ENCODE measurements at regions not wholly inside any gene's neighbourhood (a gene's known extent, or its start where the extent isn't known, plus 50 kb on each side); places are given as distances from the start of the nearest gene placed in this dataset.

DNA sequence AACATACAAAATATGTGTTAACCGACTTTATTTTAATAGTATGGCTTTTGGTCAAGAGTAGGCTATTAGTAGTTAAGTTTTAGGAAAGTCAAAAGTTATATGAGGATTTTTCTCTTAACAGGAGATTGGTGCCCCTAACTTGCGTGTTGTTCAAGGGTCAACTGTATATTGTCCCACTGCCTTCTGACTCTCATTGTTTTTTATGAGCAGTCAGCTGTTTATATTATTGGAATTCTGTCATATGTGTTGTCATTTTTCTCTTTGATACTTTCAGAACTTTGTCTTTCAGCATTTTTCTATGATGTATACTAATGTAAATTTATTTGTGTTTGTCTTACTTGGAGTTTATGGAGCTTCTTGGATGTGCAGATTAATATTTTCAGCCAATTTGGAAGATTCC lies 142.1 kb upstream of the CMC1 start:
- H4K20me1 ChIP-seq (replicated peaks; ENCODE audit: control insufficient read depth, insufficient read depth, low read length) = no peaks in the 10 kb centered on the region
- H3K4me2 ChIP-seq (ENCODE audit: insufficient read depth, low read length) = no peak overlapping the region
- POLR2A ChIA-PET = no interaction called here
- TF ChIP-seq POU5F1 (IDR thresholded peaks at IDR 0.05; ENCODE audit: borderline replicate concordance, low read depth, low read length, partially characterized antibody) (no peak), DNMT1 (IDR thresholded peaks at IDR 0.05) (no peak), LARP7 (IDR thresholded peaks at IDR 0.05) (no peak), ZNF316 (IDR thresholded peaks at IDR 0.05) (peak; percentile 33; the same call in 1 of the 2 replicates), ZNF696 (CRISPR knock-in tag; conservative IDR thresholded peaks at IDR 0.05) (no peak)
- H3K27me3 ChIP-seq (ENCODE audit: control insufficient read depth in 2 of 2, insufficient read depth in 2 of 2, low read length in 2 of 2) = no peaks in the 10 kb centered on the region
- ATAC-seq = no peak
- no peak for FAIRE-seq
- no peak for DNase-seq (ENCODE audit: extremely low read depth in 1 of 4, low spot score in 3 of 4)
- in situ Hi-C loops (cut with MboI) = no loop called here
- no TSS peak for BruUV-seq (replicated peaks)
- H3K9ac ChIP-seq (ENCODE audit: insufficient read depth in 1 of 2, low read depth in 2 of 2, low read length in 2 of 2) = no peak overlapping the region
- H3K36me3 ChIP-seq (ENCODE audit: control insufficient read depth, insufficient read depth, low read length) = no peaks in the 10 kb centered on the region
- no peaks in the 10 kb centered on the region for H3K9me1 ChIP-seq (ENCODE audit: control insufficient read depth, insufficient read depth, low read length)
- H3K4me1 ChIP-seq (replicated peaks in 1 of 2; ENCODE audit: control insufficient read depth in 2 of 2, insufficient read depth in 2 of 2, low read length in 2 of 2) = no peaks in the 10 kb centered on the region
- no peak overlapping the region for H3K27ac ChIP-seq (ENCODE audit: extremely low read depth, low read depth, low read length)
- no peaks in the 10 kb centered on the region; the same call in 1 of the 2 replicates for H3K9me3 ChIP-seq (replicated peaks; ENCODE audit: control insufficient read depth, insufficient read depth, low read depth, low read length)
- WGBS (ENCODE audit: insufficient coverage, low coverage, missing lambda C conversion rate) = 0% methylated on average over 2 of the region's 2 CpGs
- no peak overlapping the region for H3K4me3 ChIP-seq
- no peak overlapping the region for H2AFZ ChIP-seq (ENCODE audit: low read depth, low read length)
- H3K79me2 ChIP-seq (ENCODE audit: control insufficient read depth, insufficient read depth, low read length) = no peaks in the 10 kb centered on the region
- CTCF ChIA-PET (ENCODE audit: low intra/inter-chr PET ratio) = no interaction called here
- intact Hi-C loops (cut with micrococcal nuclease) = no loop called here

DNA sequence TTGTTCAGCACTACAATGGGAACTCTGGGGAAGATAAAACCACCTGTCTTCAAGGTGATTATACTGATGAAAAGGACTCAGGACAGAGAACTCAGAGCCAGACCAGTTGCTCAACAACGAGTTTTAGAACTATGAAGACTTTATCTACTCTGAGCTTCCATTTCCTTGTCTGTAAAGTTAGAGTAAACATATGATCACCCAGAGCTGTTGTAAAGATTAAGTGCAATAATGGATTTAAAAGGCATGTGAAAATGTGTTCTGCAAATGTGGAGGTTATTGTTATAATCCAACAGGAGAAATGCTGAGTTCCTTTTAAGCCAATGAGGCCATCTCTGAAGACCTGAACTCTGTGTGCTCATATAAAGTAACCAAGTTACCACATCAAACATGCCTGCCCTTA lies 139.7 kb upstream of the CMC1 start:
- DNase-seq (ENCODE audit: extremely low read depth in 1 of 4, low spot score in 3 of 4) (no peak), ATAC-seq (no peak), FAIRE-seq (no peak)
- CTCF ChIA-PET (ENCODE audit: low intra/inter-chr PET ratio) = no interaction called here
- Histone ChIP-seq H3K9me1 (ENCODE audit: control insufficient read depth, insufficient read depth, low read length) (no peaks in the 10 kb centered on the region), H3K4me2 (ENCODE audit: insufficient read depth, low read length) (no peak overlapping the region), H3K27ac (ENCODE audit: extremely low read depth, low read depth, low read length) (no peak overlapping the region), H3K36me3 (ENCODE audit: control insufficient read depth, insufficient read depth, low read length) (no peaks in the 10 kb centered on the region), H3K9ac (ENCODE audit: insufficient read depth in 1 of 2, low read depth in 2 of 2, low read length in 2 of 2) (no peak overlapping the region), H3K9me3 (replicated peaks; ENCODE audit: control insufficient read depth, insufficient read depth, low read depth, low read length) (no peaks in the 10 kb centered on the region; the same call in 1 of the 2 replicates), H3K4me1 (replicated peaks in 1 of 2; ENCODE audit: control insufficient read depth in 2 of 2, insufficient read depth in 2 of 2, low read length in 2 of 2) (no peaks in the 10 kb centered on the region; a peak in 1 of 5 replicates), H4K20me1 (replicated peaks; ENCODE audit: control insufficient read depth, insufficient read depth, low read length) (no peaks in the 10 kb centered on the region), H3K79me2 (ENCODE audit: control insufficient read depth, insufficient read depth, low read length) (no peaks in the 10 kb centered on the region), H3K4me3 (no peak overlapping the region), H2AFZ (ENCODE audit: low read depth, low read length) (no peak overlapping the region), H3K27me3 (ENCODE audit: control insufficient read depth in 2 of 2, insufficient read depth in 2 of 2, low read length in 2 of 2) (no peaks in the 10 kb centered on the region)
- TF ChIP-seq ZNF347 (CRISPR knock-in tag; IDR thresholded peaks at IDR 0.05; ENCODE audit: low read depth) (no peak), TAF9B (IDR thresholded peaks at IDR 0.05; ENCODE audit: partially characterized antibody) (no peak), SIN3B (IDR thresholded peaks at IDR 0.05; ENCODE audit: low read depth) (no peak), ZFP30 (CRISPR knock-in tag; IDR thresholded peaks at IDR 0.05; ENCODE audit: borderline replicate concordance) (no peak), NR4A1 (CRISPR knock-in tag; IDR thresholded peaks at IDR 0.05) (no peak), NR4A1 (tag; IDR thresholded peaks at IDR 0.05) (no peak)
- in situ Hi-C loops (cut with MboI) = no loop called here
- intact Hi-C loops (cut with micrococcal nuclease) = no loop called here
- 0% methylated on average over 1 of the region's 1 CpG for WGBS (ENCODE audit: insufficient coverage, low coverage, missing lambda C conversion rate)
- POLR2A ChIA-PET = no interaction called here
- BruUV-seq (replicated peaks) = no TSS peak

All from K562 (cell line).